HEK293 (cell line): ENCODE measurements at regions not wholly inside any gene's neighbourhood (a gene's known extent, or its start where the extent isn't known, plus 50 kb on each side); places are given as distances from the start of the nearest gene placed in this dataset.

Source experiments
- AEBP2 ChIP-seq: fragments of 450-650 bp; formaldehyde crosslinking; IDR thresholded peaks from 2 replicates; pipeline ENCODE4 v1.5.1; 2016; ENCODE audit warnings: missing biosample characterization, missing genetic modification characterization, borderline replicate concordance
- ELK4 ChIP-seq: IDR thresholded peaks from 2 replicates; pipeline ENCODE4 v1.6.1; 2011; ENCODE audit warnings: mild to moderate bottlenecking, low read depth, low read length, borderline replicate concordance
- GLIS1 ChIP-seq: fragments of 450-650 bp; formaldehyde crosslinking; IDR thresholded peaks from 2 replicates; pipeline ENCODE4 v1.5.1; 2016; ENCODE audit warnings: missing biosample characterization, missing genetic modification characterization
- GLIS2 ChIP-seq: fragments of 450-650 bp; formaldehyde crosslinking; IDR thresholded peaks from 2 replicates; pipeline ENCODE4 v1.5.1; 2016; ENCODE audit warnings: missing biosample characterization, missing genetic modification characterization
- HOXC10 ChIP-seq: sonication (generic); formaldehyde crosslinking; IDR thresholded peaks from 2 replicates; pipeline ENCODE4 v1.8.1; 2023; ENCODE audit warnings: mild to moderate bottlenecking, missing genetic modification reagents
- HOXD13 ChIP-seq: sonication (generic); formaldehyde crosslinking; IDR thresholded peaks from 2 replicates; pipeline ENCODE4 v1.8.0; 2022; ENCODE audit warnings: missing genetic modification reagents, borderline replicate concordance
- KLF16 ChIP-seq: fragments of 450-650 bp; formaldehyde crosslinking; IDR thresholded peaks from 2 replicates; pipeline ENCODE4 v1.5.1; 2017; ENCODE audit warnings: missing biosample characterization, missing genetic modification characterization
- SP2 ChIP-seq: fragments of 450-650 bp; formaldehyde crosslinking; IDR thresholded peaks from 2 replicates; pipeline ENCODE4 v1.5.1; 2016; ENCODE audit warnings: missing biosample characterization, missing genetic modification characterization
- SP3 ChIP-seq: fragments of 450-650 bp; formaldehyde crosslinking; IDR thresholded peaks from 2 replicates; pipeline ENCODE4 v1.5.1; 2016; ENCODE audit warnings: missing biosample characterization, missing genetic modification characterization
- SP7 ChIP-seq: fragments of 450-650 bp; formaldehyde crosslinking; IDR thresholded peaks from 2 replicates; pipeline ENCODE4 v1.5.1; 2016; ENCODE audit warnings: missing biosample characterization, missing genetic modification characterization
- WT1 ChIP-seq: fragments of 450-650 bp; formaldehyde crosslinking; IDR thresholded peaks from 2 replicates; pipeline ENCODE4 v1.5.1; 2016; ENCODE audit warnings: missing biosample characterization, missing genetic modification characterization
- YY2 ChIP-seq: fragments of 450-650 bp; formaldehyde crosslinking; IDR thresholded peaks from 2 replicates; pipeline ENCODE4 v1.5.1; 2016; ENCODE audit warnings: missing biosample characterization, missing genetic modification characterization
- ZBTB20 ChIP-seq: fragments of 450-650 bp; formaldehyde crosslinking; IDR thresholded peaks from 2 replicates; pipeline ENCODE4 v1.5.1; 2016; ENCODE audit warnings: missing biosample characterization, missing genetic modification characterization
- ZEB2 ChIP-seq: fragments of 450-650 bp; formaldehyde crosslinking; IDR thresholded peaks from 2 replicates; pipeline ENCODE4 v1.5.1; 2016; ENCODE audit warnings: missing biosample characterization, missing genetic modification characterization
- ZFP3 ChIP-seq: fragments of 450-650 bp; formaldehyde crosslinking; IDR thresholded peaks from 2 replicates; pipeline ENCODE4 v1.5.1; 2016; ENCODE audit warnings: low read depth, missing biosample characterization, missing genetic modification characterization
- ZFP69B ChIP-seq: fragments of 450-650 bp; formaldehyde crosslinking; IDR thresholded peaks from 2 replicates; pipeline ENCODE4 v1.5.1; 2016; ENCODE audit warnings: missing biosample characterization, missing genetic modification characterization
- ZNF16 ChIP-seq: fragments of 450-650 bp; formaldehyde crosslinking; IDR thresholded peaks from 2 replicates; pipeline ENCODE4 v1.5.1; 2016; ENCODE audit warnings: low read depth, missing biosample characterization, missing genetic modification characterization
- ZNF239 ChIP-seq: fragments of 450-650 bp; formaldehyde crosslinking; IDR thresholded peaks from 2 replicates; pipeline ENCODE4 v1.5.1; 2016; ENCODE audit warnings: missing biosample characterization, missing genetic modification characterization
- ZNF302 ChIP-seq: fragments of 450-650 bp; formaldehyde crosslinking; IDR thresholded peaks from 2 replicates; pipeline ENCODE4 v1.5.1; 2016; ENCODE audit warnings: missing biosample characterization, missing genetic modification characterization, low read depth
- ZNF341 ChIP-seq: fragments of 450-650 bp; formaldehyde crosslinking; IDR thresholded peaks from 2 replicates; pipeline ENCODE4; 2016; ENCODE audit warnings: low read depth, missing biosample characterization, missing genetic modification characterization
- ZNF362 ChIP-seq: fragments of 450-650 bp; formaldehyde crosslinking; IDR thresholded peaks from 2 replicates; pipeline ENCODE4 v1.5.1; 2016; ENCODE audit warnings: missing biosample characterization, missing genetic modification characterization
- ZNF398 ChIP-seq: fragments of 450-650 bp; formaldehyde crosslinking; IDR thresholded peaks from 2 replicates; pipeline ENCODE4 v1.5.1; 2017; ENCODE audit warnings: missing biosample characterization, missing genetic modification characterization
- ZNF426 ChIP-seq: fragments of 450-650 bp; formaldehyde crosslinking; IDR thresholded peaks from 2 replicates; pipeline ENCODE4 v1.5.1; 2017; ENCODE audit warnings: missing biosample characterization, missing genetic modification characterization, mild to moderate bottlenecking, inconsistent platforms, moderate library complexity
- ZNF473 ChIP-seq: fragments of 450-650 bp; formaldehyde crosslinking; IDR thresholded peaks from 2 replicates; pipeline ENCODE4 v1.5.1; 2017; ENCODE audit warnings: missing biosample characterization, missing genetic modification characterization
- ZNF488 ChIP-seq: fragments of 450-650 bp; formaldehyde crosslinking; IDR thresholded peaks from 2 replicates; pipeline ENCODE4 v1.5.1; 2016; ENCODE audit warnings: missing biosample characterization, missing genetic modification characterization
- ZNF510 ChIP-seq: fragments of 450-650 bp; formaldehyde crosslinking; IDR thresholded peaks from 2 replicates; pipeline ENCODE4 v1.5.1; 2018; ENCODE audit warnings: mild to moderate bottlenecking, missing genetic modification characterization, missing biosample characterization; ENCODE audit not compliant: insufficient replicate concordance
- ZNF580 ChIP-seq: fragments of 450-650 bp; formaldehyde crosslinking; IDR thresholded peaks from 2 replicates; pipeline ENCODE4 v1.5.1; 2016; ENCODE audit warnings: missing biosample characterization, missing genetic modification characterization
- ZNF624 ChIP-seq: fragments of 450-650 bp; formaldehyde crosslinking; IDR thresholded peaks from 2 replicates; pipeline ENCODE4 v1.5.1; 2017; ENCODE audit warnings: missing biosample characterization, missing genetic modification characterization
- ZNF645 ChIP-seq: fragments of 450-650 bp; formaldehyde crosslinking; IDR thresholded peaks from 2 replicates; pipeline ENCODE4; 2016; ENCODE audit warnings: missing biosample characterization, missing genetic modification characterization
- ZNF660 ChIP-seq: fragments of 450-650 bp; IDR thresholded peaks from 2 replicates; pipeline ENCODE4 v1.5.1; 2018; ENCODE audit warnings: missing biosample characterization, mild to moderate bottlenecking, missing genetic modification characterization
- ZNF670 ChIP-seq: fragments of 450-650 bp; formaldehyde crosslinking; IDR thresholded peaks from 2 replicates; pipeline ENCODE4 v1.5.1; 2016; ENCODE audit warnings: missing biosample characterization, missing genetic modification characterization, low read depth
- ZNF707 ChIP-seq: fragments of 450-650 bp; formaldehyde crosslinking; IDR thresholded peaks from 2 replicates; pipeline ENCODE4 v1.5.1; 2016; ENCODE audit warnings: missing biosample characterization, missing genetic modification characterization
- ZSCAN23 ChIP-seq: fragments of 450-650 bp; formaldehyde crosslinking; IDR thresholded peaks from 2 replicates; pipeline ENCODE4 v1.5.1; 2016; ENCODE audit warnings: missing biosample characterization, missing genetic modification characterization

GRCh38 chr15:95557226-95558046, 773.1 kb upstream of the NR2F2 start (continued):
- TF ChIP-seq ZEB2 (tag by site-specific recombination) (peak; percentile 93), SP3 (tag by site-specific recombination) (no peak), KLF16 (no peak), ZNF660 (tag by site-specific recombination) (peak; percentile 61; the same call in 1 of the 2 replicates), ZBTB20 (no peak), ZNF362 (tag by site-specific recombination) (peak; percentile 96), ZNF398 (tag by site-specific recombination) (peak; percentile 35; the same call in 1 of the 2 replicates), ZNF580 (tag by site-specific recombination) (no peak), ZNF670 (tag by site-specific recombination) (no peak), WT1 (peak; percentile 68), ELK4 (no peak), HOXC10 (no peak), ZNF510 (tag by site-specific recombination) (no peak), ZFP3 (tag by site-specific recombination) (no peak), AEBP2 (no peak), ZNF16 (tag by site-specific recombination) (no peak), ZFP69B (tag by site-specific recombination) (0 out of 2 replicates have a peak, but pooled peaks have one; percentile 36), ZNF239 (tag by site-specific recombination) (no peak), ZNF488 (tag by site-specific recombination) (no peak), ZNF645 (tag by site-specific recombination) (no peak), ZNF624 (tag by site-specific recombination) (no peak), SP7 (tag by site-specific recombination) (peak; percentile 87), ZNF473 (tag by site-specific recombination) (no peak), ZSCAN23 (tag by site-specific recombination) (no peak), ZNF341 (tag by site-specific recombination) (peak; percentile 91), ZNF707 (tag by site-specific recombination) (no peak), ZNF302 (tag by site-specific recombination) (no peak), HOXD13 (CRISPR knock-in tag) (peak; percentile 91; the same call in 1 of the 2 replicates), GLIS2 (tag by site-specific recombination) (peak; percentile 48), ZNF426 (tag by site-specific recombination) (no peak), YY2 (tag by site-specific recombination) (no peak), SP2 (tag by site-specific recombination) (no peak), GLIS1 (tag by site-specific recombination) (peak; percentile 66; the same call in 1 of the 2 replicates)
